Astrocyte (in vitro differentiated cells and primary cell): ENCODE measurements at regions not wholly inside any gene's neighbourhood (a gene's known extent, or its start where the extent isn't known, plus 50 kb on each side); places are given as distances from the start of the nearest gene placed in this dataset.

Experiments used
- EZH2 ChIP-seq: IDR thresholded peaks from 2 replicates; pipeline ENCODE4 v1.6.1; 2012; ENCODE audit warnings: mild to moderate bottlenecking, low read length, inconsistent platforms; ENCODE audit not compliant: insufficient read depth
- TF ChIP-seq, protein P1 (sequence below): IDR thresholded peaks from 2 replicates; pipeline ENCODE4 v1.5.1; 2011; ENCODE audit warnings: low read depth, mild to moderate bottlenecking, inconsistent platforms, low read length, moderate library complexity; ENCODE audit not compliant: insufficient read depth

DNA sequence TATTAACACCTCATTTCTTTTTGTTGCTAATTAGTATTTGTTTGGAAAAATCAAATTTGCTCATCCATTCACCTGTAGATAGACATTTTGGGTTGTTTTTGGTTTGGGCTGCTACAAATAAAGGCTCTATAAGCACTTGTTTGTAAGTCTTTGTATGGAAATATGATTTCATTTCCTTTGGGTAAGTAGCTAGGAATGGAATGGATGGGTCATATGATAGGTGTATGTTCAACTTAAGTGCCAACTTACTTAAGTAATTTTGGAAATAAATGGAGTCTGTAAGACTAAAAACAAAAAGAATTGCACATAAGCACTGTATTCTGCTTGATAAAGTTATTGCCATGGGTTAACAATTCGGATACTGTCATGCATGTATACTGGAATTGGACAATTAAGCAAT, 157.7 kb upstream of the NAMPT start:
- TF ChIP-seq, protein P1, sequence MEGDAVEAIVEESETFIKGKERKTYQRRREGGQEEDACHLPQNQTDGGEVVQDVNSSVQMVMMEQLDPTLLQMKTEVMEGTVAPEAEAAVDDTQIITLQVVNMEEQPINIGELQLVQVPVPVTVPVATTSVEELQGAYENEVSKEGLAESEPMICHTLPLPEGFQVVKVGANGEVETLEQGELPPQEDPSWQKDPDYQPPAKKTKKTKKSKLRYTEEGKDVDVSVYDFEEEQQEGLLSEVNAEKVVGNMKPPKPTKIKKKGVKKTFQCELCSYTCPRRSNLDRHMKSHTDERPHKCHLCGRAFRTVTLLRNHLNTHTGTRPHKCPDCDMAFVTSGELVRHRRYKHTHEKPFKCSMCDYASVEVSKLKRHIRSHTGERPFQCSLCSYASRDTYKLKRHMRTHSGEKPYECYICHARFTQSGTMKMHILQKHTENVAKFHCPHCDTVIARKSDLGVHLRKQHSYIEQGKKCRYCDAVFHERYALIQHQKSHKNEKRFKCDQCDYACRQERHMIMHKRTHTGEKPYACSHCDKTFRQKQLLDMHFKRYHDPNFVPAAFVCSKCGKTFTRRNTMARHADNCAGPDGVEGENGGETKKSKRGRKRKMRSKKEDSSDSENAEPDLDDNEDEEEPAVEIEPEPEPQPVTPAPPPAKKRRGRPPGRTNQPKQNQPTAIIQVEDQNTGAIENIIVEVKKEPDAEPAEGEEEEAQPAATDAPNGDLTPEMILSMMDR = no peak
- no peak for TF ChIP-seq EZH2
